ENCODE measurements at regions not wholly inside any gene's neighbourhood (a gene's known extent, or its start where the extent isn't known, plus 50 kb on each side); places are given as distances from the start of the nearest gene placed in this dataset.
A peak's percentile ranks its signal among the peaks of the same experiment; 100 is the strongest.

GRCh38 chr6:74091136-74091793 lies 395.3 kb downstream of the CD109 start:
- ChIA-PET CTCF (interaction anchor here (0.6 to 9.2 kb wide), 42 partner anchors 8 to 1119 kb away, joined by 3 to 175 read pairs (median 3); no protein-coding TSS in a partner anchor), POLR2A (interaction anchor here (0.5 kb wide), 1 partner anchor 344 kb away, joined by 4 read pairs; no protein-coding TSS in a partner anchor)
- TF ChIP-seq CTCF (IDR thresholded peaks at IDR 0.05; ENCODE audit: low read depth, low read length) = peak; percentile 69
- no peak overlapping the region for H3K27ac ChIP-seq (ENCODE audit: low read depth, low read length)
- no peaks in the 10 kb centered on the region for H3K9me3 ChIP-seq (ENCODE audit: control insufficient read depth, insufficient read depth, low read length)
- H3K27me3 ChIP-seq (ENCODE audit: control insufficient read depth, insufficient read depth, low read length) = no peaks in the 10 kb centered on the region
- H3K4me3 ChIP-seq (ENCODE audit: low read depth, low read length) = no peak overlapping the region
- no peak for DNase-seq (ENCODE audit: low read depth, low spot score)

- H3K4me3 ChIP-seq (ENCODE audit: low read depth, low read length) = no peak overlapping the region
- CTCF ChIA-PET = interaction anchor here (0.5 to 9.2 kb wide), 17 partner anchors 14 to 1122 kb away, joined by 3 to 175 read pairs (median 3); partner anchors contain the start of gene COL12A1
- DNase-seq (ENCODE audit: low read depth, low spot score) = peak; percentile 41
- peaks cover 3% of the 10 kb centered on the region; the same call in 1 of the 2 replicates for H3K9me3 ChIP-seq (ENCODE audit: control insufficient read depth, insufficient read depth, low read length)
- no peak overlapping the region for H3K27ac ChIP-seq (ENCODE audit: low read depth, low read length)
- TF ChIP-seq CTCF (IDR thresholded peaks at IDR 0.05; ENCODE audit: low read depth, low read length) = peak; percentile 50
- POLR2A ChIA-PET = interaction anchor here (0.6 kb wide), 1 partner anchor 1131 kb away, joined by 3 read pairs; no protein-coding TSS in a partner anchor
- H3K27me3 ChIP-seq (ENCODE audit: control insufficient read depth, insufficient read depth, low read length) = no peaks in the 10 kb centered on the region
Observed at GRCh38 chr6:74087899-74088298, 391.9 kb downstream of the CD109 start.

- H3K27ac ChIP-seq (ENCODE audit: low read depth, low read length) = no peak overlapping the region
- TF ChIP-seq CTCF (IDR thresholded peaks at IDR 0.05; ENCODE audit: low read depth, low read length) = no peak
- POLR2A ChIA-PET = no interaction called here
- no peak for DNase-seq (ENCODE audit: low read depth, low spot score)
- H3K9me3 ChIP-seq (ENCODE audit: control insufficient read depth, insufficient read depth, low read length) = no peaks in the 10 kb centered on the region
- CTCF ChIA-PET = interaction anchor here (1.0 to 1.3 kb wide), 2 partner anchors 15 to 1136 kb away, joined by 3 to 5 read pairs; no protein-coding TSS in a partner anchor
- H3K27me3 ChIP-seq (ENCODE audit: control insufficient read depth, insufficient read depth, low read length) = no peaks in the 10 kb centered on the region
- H3K4me3 ChIP-seq (ENCODE audit: low read depth, low read length) = no peak overlapping the region
Observed at GRCh38 chr6:74075896-74076295, 379.9 kb downstream of the CD109 start.

- H3K27ac ChIP-seq (ENCODE audit: low read depth, low read length) = no peak overlapping the region
- DNase-seq (ENCODE audit: low read depth, low spot score) = no peak
- ChIA-PET CTCF (interaction anchor here (0.9 to 1.4 kb wide), 5 partner anchors 16 to 1136 kb away, joined by 3 to 5 read pairs (median 3); no protein-coding TSS in a partner anchor), POLR2A (no interaction called here)
- no peak overlapping the region for H3K4me3 ChIP-seq (ENCODE audit: low read depth, low read length)
- H3K27me3 ChIP-seq (ENCODE audit: control insufficient read depth, insufficient read depth, low read length) = no peaks in the 10 kb centered on the region
- no peaks in the 10 kb centered on the region for H3K9me3 ChIP-seq (ENCODE audit: control insufficient read depth, insufficient read depth, low read length)
- TF ChIP-seq CTCF (IDR thresholded peaks at IDR 0.05; ENCODE audit: low read depth, low read length) = no peak
Observed at GRCh38 chr6:74075323-74075722, 379.3 kb downstream of the CD109 start.

GRCh38 chr6:74074645-74075044 lies 378.6 kb downstream of the CD109 start:
- TF ChIP-seq CTCF (IDR thresholded peaks at IDR 0.05; ENCODE audit: low read depth, low read length) = no peak
- Histone ChIP-seq H3K27me3 (ENCODE audit: control insufficient read depth, insufficient read depth, low read length) (no peaks in the 10 kb centered on the region), H3K4me3 (ENCODE audit: low read depth, low read length) (no peak overlapping the region), H3K9me3 (ENCODE audit: control insufficient read depth, insufficient read depth, low read length) (no peaks in the 10 kb centered on the region), H3K27ac (ENCODE audit: low read depth, low read length) (no peak overlapping the region)
- DNase-seq (ENCODE audit: low read depth, low spot score) = no peak
- CTCF ChIA-PET = interaction anchor here (0.9 to 1.4 kb wide), 4 partner anchors 17 to 1126 kb away, joined by 3 to 5 read pairs (median 3); no protein-coding TSS in a partner anchor
- POLR2A ChIA-PET = no interaction called here

Measured in AG04450 (cell line).